HCT116 (cell line): ENCODE measurements at regions not wholly inside any gene's neighbourhood (a gene's known extent, or its start where the extent isn't known, plus 50 kb on each side); places are given as distances from the start of the nearest gene placed in this dataset.

Experiments used
- ATAC-seq: fragments of 200-7000 bp; cut with Tn5 transposase; 2 replicates; pipeline ENCODE4 v1.9.1; 2020; ENCODE audit warnings: mild to moderate bottlenecking, moderate library complexity
- BruUV-seq: library from RNA; stranded (reverse); fragments of 400-500 nt; replicated peaks from 2 replicates; lab custom pipeline; 2021; lab: Mats Ljungman, UMichigan
- CTCF ChIA-PET: fragments of 300-600 bp; sonication (Branson Sonifier 250); formaldehyde crosslinking; loops from one replicate; lab custom pipeline; 2021; ENCODE audit warnings: antibody characterized with exemption; lab: Charles Lee
- POLR2A ChIA-PET: fragments of 300-600, 350-600 bp; sonication (Branson Sonifier 250); formaldehyde crosslinking; loops from one replicate; lab custom pipeline; 2021; ENCODE audit warnings: antibody characterized with exemption; lab: Charles Lee
- RAD21 ChIA-PET, 2 experiments: fragments of 300-600 bp; sonication (Branson Sonifier 250); formaldehyde crosslinking; loops; one replicate each; lab custom pipeline; 2023; ENCODE audit warnings: low total read pairs in 2 of 2; ENCODE audit not compliant: uncharacterized antibody in 2 of 2, unreplicated experiment in 2 of 2, low non-redundant PET in 1 of 2; lab: Charles Lee
- DNase-seq: peaks from one replicate; pipeline ENCODE4 v3.0.0-alpha.2; 2010; ENCODE audit warnings: low read depth, low spot score
- H2AFZ ChIP-seq: fragments of 200-600 bp; shearing (Covaris generic), sonication (generic); 2 replicates; pipeline ENCODE4 v1.6.1; 2017; ENCODE audit warnings: low read depth, mixed run types, mixed read lengths, antibody characterized with exemption, low read length; ENCODE audit not compliant: poor library complexity, severe bottlenecking
- H3K27ac ChIP-seq: 2 replicates; pipeline ENCODE4 v1.5.1; 2012; ENCODE audit warnings: low read depth, low read length
- H3K27me3 ChIP-seq: fragments of 200-600 bp; sonication (generic); 2 replicates; pipeline ENCODE4 v1.6.1; 2016; ENCODE audit warnings: mixed run types, low read length, mixed read lengths; ENCODE audit not compliant: insufficient read depth
- H3K36me3 ChIP-seq, 2 experiments: fragments of 200-500 bp in 1 of 2; fragments of 200-600 bp in 1 of 2; sonication (Bioruptor generic) in 1 of 2; sonication (generic) in 1 of 2; 2 replicates each; pipeline versions ENCODE4 v1.5.1 to v1.6.1; 2014 to 2016; ENCODE audit warnings: low read length in 2 of 2, inconsistent platforms in 1 of 2, mixed read lengths in 1 of 2, mixed run types in 1 of 2; ENCODE audit not compliant: insufficient read depth in 2 of 2, control insufficient read depth in 1 of 2
- H3K4me1 ChIP-seq, 2 experiments: fragments of 200-600 bp in 1 of 2; sonication (generic) in 1 of 2; 2 replicates each; pipeline versions ENCODE4 v1.5.1 to v1.6.1; 2012 to 2017; ENCODE audit warnings: low read length in 2 of 2, inconsistent platforms in 1 of 2, mild to moderate bottlenecking in 1 of 2, mixed read lengths in 1 of 2, mixed run types in 1 of 2, moderate library complexity in 1 of 2; ENCODE audit not compliant: insufficient read depth in 2 of 2, control insufficient read depth in 1 of 2
- H3K4me2 ChIP-seq: fragments of 200-600 bp; sonication (generic); 2 replicates; pipeline ENCODE4 v1.6.1; 2017; ENCODE audit warnings: mixed run types, low read length, mixed read lengths
- H3K4me3 ChIP-seq, 2 experiments: fragments of 200-600 bp in 1 of 2; sonication (generic) in 1 of 2; replicated peaks in 1 of 2; 2 replicates each; pipeline ENCODE4 v1.5.1; 2011 to 2016; ENCODE audit warnings: low read length in 2 of 2, control low read depth in 1 of 2, low read depth in 1 of 2, mild to moderate bottlenecking in 1 of 2, mixed read lengths in 1 of 2, mixed run types in 1 of 2
- H3K79me2 ChIP-seq: fragments of 200-600 bp; sonication (generic); 2 replicates; pipeline ENCODE4 v1.6.1; 2017; ENCODE audit warnings: mild to moderate bottlenecking, mixed run types, low read length, moderate library complexity, mixed read lengths; ENCODE audit not compliant: insufficient read depth
- H3K9ac ChIP-seq: fragments of 200-600 bp; sonication (generic); 2 replicates; pipeline ENCODE4 v1.6.1; 2016; ENCODE audit warnings: low read length, mixed read lengths
- H3K9me2 ChIP-seq: fragments of 200-600 bp; sonication (generic), shearing (Covaris generic); 2 replicates; pipeline ENCODE4 v1.6.1; 2017; ENCODE audit warnings: mixed run types, mild to moderate bottlenecking, moderate library complexity; ENCODE audit not compliant: insufficient read depth
- H3K9me3 ChIP-seq, 2 experiments: fragments of 200-500 bp in 1 of 2; fragments of 200-600 bp in 1 of 2; sonication (Bioruptor generic) in 1 of 2; sonication (generic) in 1 of 2; 2 replicates each; pipeline ENCODE4 v1.6.1; 2014 to 2017; ENCODE audit warnings: low read length in 2 of 2, mixed read lengths in 2 of 2, inconsistent platforms in 1 of 2, low read depth in 1 of 2, mild to moderate bottlenecking in 1 of 2, mixed run types in 1 of 2, moderate library complexity in 1 of 2; ENCODE audit not compliant: control insufficient read depth in 1 of 2, insufficient read depth in 1 of 2
- H4K20me1 ChIP-seq: fragments of 200-600 bp; sonication (generic), shearing (Covaris generic); 2 replicates; pipeline ENCODE4 v1.6.1; 2017; ENCODE audit warnings: mixed run types, mild to moderate bottlenecking, moderate library complexity; ENCODE audit not compliant: insufficient read depth
- EGR1 ChIP-seq: IDR thresholded peaks from 2 replicates; pipeline ENCODE4 v1.6.1; 2012; ENCODE audit warnings: low read depth
- POLR2A ChIP-seq: IDR thresholded peaks from 2 replicates; pipeline ENCODE4 v1.7.0; 2011; ENCODE audit warnings: borderline replicate concordance; ENCODE audit not compliant: insufficient read depth, insufficient read length; ENCODE audit errors: extremely low read depth
- POLR2AphosphoS5 ChIP-seq: IDR thresholded peaks from 2 replicates; pipeline ENCODE4 v1.6.1; 2011; ENCODE audit warnings: mild to moderate bottlenecking, low read depth, low read length, moderate library complexity
- TCF7L2 ChIP-seq: IDR thresholded peaks from 2 replicates; pipeline ENCODE4 v1.7.0; 2011; ENCODE audit warnings: borderline replicate concordance, inconsistent platforms; ENCODE audit not compliant: insufficient read depth, insufficient read length; ENCODE audit errors: extremely low read depth
- ZFX ChIP-seq: fragments of 450-650 bp; IDR thresholded peaks from 2 replicates; pipeline ENCODE4 v1.6.1; 2017
- ZNF274 ChIP-seq: fragments of 200-500 bp; sonication (Bioruptor generic); IDR thresholded peaks from 2 replicates; pipeline ENCODE4 v1.6.1; 2014; ENCODE audit warnings: mild to moderate bottlenecking, low read depth, low read length, inconsistent platforms
- intact Hi-C: fragments of 100-400 bp; cut with micrococcal nuclease; formaldehyde crosslinking; loops from 2 replicates; pipeline ENCODE4 v1.10.0; 2022
- TF ChIP-seq, protein P1 (sequence below): IDR thresholded peaks from 2 replicates; pipeline ENCODE4 v1.6.1; 2012
- TF ChIP-seq, protein P2 (sequence below): IDR thresholded peaks from 2 replicates; pipeline ENCODE4 v1.6.1; 2012

DNA sequence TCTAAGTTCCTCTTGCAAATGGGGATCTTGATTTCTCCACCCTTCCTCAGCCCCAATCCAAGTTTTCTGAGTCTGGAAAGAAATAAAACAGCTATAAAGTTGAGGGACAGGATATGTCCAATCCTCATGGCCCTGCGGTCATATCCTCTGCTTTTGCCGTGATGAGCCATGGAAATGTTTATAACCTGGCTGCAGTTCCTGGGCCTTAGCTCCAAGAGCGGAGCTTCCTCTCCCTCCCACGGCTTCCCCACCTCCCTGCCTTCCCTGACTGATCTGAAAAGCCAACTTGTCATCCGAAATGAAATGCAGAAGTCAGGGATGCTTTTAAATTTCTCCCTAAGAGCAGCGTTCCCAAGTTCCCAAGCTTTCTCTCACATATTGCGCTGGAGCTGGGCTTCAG, 221.5 kb upstream of the SFRP2 start:
- H3K9me3 ChIP-seq = no peaks in the 10 kb centered on the region
- H3K9ac ChIP-seq = no peak overlapping the region
- no peak overlapping the region for H3K27ac ChIP-seq
- BruUV-seq = no TSS peak
- ATAC-seq (no peak), DNase-seq (no peak)
- H3K9me2 ChIP-seq = no peaks in the 10 kb centered on the region
- no peak overlapping the region for H2AFZ ChIP-seq
- no peaks in the 10 kb centered on the region for H3K27me3 ChIP-seq
- intact Hi-C loops = no loop called here
- H3K4me1 ChIP-seq = no peaks in the 10 kb centered on the region
- ChIA-PET POLR2A (no interaction called here), CTCF (no interaction called here), RAD21 (no interaction called here)
- H4K20me1 ChIP-seq = no peaks in the 10 kb centered on the region
- H3K79me2 ChIP-seq = no peaks in the 10 kb centered on the region
- no peak overlapping the region for H3K4me3 ChIP-seq
- no peak for TF ChIP-seq POLR2A
- no peak for TF ChIP-seq POLR2AphosphoS5
- H3K36me3 ChIP-seq = no peaks in the 10 kb centered on the region
- no peak overlapping the region for H3K4me2 ChIP-seq

DNA sequence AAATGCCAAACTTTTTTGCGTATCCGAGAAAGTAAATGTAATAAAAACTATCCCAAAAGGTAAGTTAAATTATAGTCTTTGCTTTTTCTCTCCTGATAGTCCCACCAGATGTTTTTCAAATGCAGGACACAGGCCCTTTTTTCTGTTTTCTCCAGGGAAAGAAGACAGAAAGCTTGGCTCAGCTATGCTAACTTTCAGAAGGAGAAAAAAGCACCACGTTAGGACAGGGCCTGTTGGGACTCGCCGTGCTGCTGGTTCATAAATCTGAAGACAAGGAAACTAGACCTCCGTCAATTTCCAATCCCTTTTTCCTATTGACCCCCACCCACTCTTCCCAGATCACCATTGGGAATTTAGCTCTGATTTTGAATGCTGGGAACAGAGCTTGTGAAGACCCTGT, 220.9 kb upstream of the SFRP2 start:
- POLR2A ChIA-PET = no interaction called here
- CTCF ChIA-PET = no interaction called here
- H3K4me1 ChIP-seq = no peaks in the 10 kb centered on the region
- RAD21 ChIA-PET = no interaction called here
- no peak overlapping the region for H2AFZ ChIP-seq
- H3K27me3 ChIP-seq = no peaks in the 10 kb centered on the region
- H4K20me1 ChIP-seq = no peaks in the 10 kb centered on the region
- ATAC-seq = no peak
- TF ChIP-seq TCF7L2 = no peak
- TF ChIP-seq, protein P1, sequence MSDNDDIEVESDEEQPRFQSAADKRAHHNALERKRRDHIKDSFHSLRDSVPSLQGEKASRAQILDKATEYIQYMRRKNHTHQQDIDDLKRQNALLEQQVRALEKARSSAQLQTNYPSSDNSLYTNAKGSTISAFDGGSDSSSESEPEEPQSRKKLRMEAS = no peak
- TF ChIP-seq, protein P2, sequence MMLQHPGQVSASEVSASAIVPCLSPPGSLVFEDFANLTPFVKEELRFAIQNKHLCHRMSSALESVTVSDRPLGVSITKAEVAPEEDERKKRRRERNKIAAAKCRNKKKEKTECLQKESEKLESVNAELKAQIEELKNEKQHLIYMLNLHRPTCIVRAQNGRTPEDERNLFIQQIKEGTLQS = no peak
- no peak for TF ChIP-seq ZFX
- TF ChIP-seq ZNF274 = no peak
- no peak for TF ChIP-seq EGR1
- TF ChIP-seq, all 23 proteins: peak for 0
- Histone ChIP-seq H3K9me2 (no peaks in the 10 kb centered on the region), H3K27ac (no peak overlapping the region), H3K9me3 (no peaks in the 10 kb centered on the region), H3K4me3 (no peak overlapping the region), H3K9ac (no peak overlapping the region), H3K4me2 (no peak overlapping the region), H3K79me2 (no peaks in the 10 kb centered on the region), H3K36me3 (no peaks in the 10 kb centered on the region)
- intact Hi-C loops = no loop called here
- no TSS peak for BruUV-seq
- DNase-seq = no peak
